Activated CD4-positive, alpha-beta T cell treated with anti-CD3 and anti-CD28 coated beads, Interleukin-2, amount 50 U/mL, for 4 hours (primary cell): ENCODE measurements at regions not wholly inside any gene's neighbourhood (a gene's known extent, or its start where the extent isn't known, plus 50 kb on each side); places are given as distances from the start of the nearest gene placed in this dataset.

ENCODE experiments used
- DNase-seq, 2 experiments: peaks; one replicate each; pipeline ENCODE4 v3.0.0-alpha.2; 2020

GRCh38 chr6:41474213-41474933 lies 71.8 kb upstream of the FOXP4 start:
- no peak for DNase-seq

GRCh38 chr6:41475164-41475563 lies 71.0 kb upstream of the FOXP4 start:
- DNase-seq = no peak

- DNase-seq = no peak
Measured at GRCh38 chr6:41475737-41476357, 70.3 kb upstream of the FOXP4 start.

GRCh38 chr6:41476401-41476800 lies 69.8 kb upstream of the FOXP4 start:
- no peak for DNase-seq

- DNase-seq = no peak
Measured at GRCh38 chr6:41477572-41477971, 68.6 kb upstream of the FOXP4 start.

GRCh38 chr6:41483943-41484342 lies 62.2 kb upstream of the FOXP4 start:
- DNase-seq = no peak

- DNase-seq = no peak
Measured at GRCh38 chr6:41487860-41488432, 58.2 kb upstream of the FOXP4 start.

- DNase-seq = no peak
Measured at GRCh38 chr6:41488433-41489119, 57.6 kb upstream of the FOXP4 start.

- DNase-seq = no peak
Measured at GRCh38 chr6:41489120-41489851, 56.9 kb upstream of the FOXP4 start.

GRCh38 chr6:41492261-41492891 lies 53.8 kb upstream of the FOXP4 start:
- DNase-seq = no peak

GRCh38 chr6:41494212-41495110 lies 51.7 kb upstream of the FOXP4 start:
- DNase-seq = no peak
